Liver (tissue), 8 donors: ENCODE measurements at regions not wholly inside any gene's neighbourhood (a gene's known extent, or its start where the extent isn't known, plus 50 kb on each side); places are given as distances from the start of the nearest gene placed in this dataset.

Experiments
- DNase-seq: peaks from one replicate; pipeline ENCODE4 v3.0.0-alpha.2; 2017; ENCODE audit warnings: low spot score
- H3K27ac ChIP-seq, 2 donors: one replicate each; pipeline ENCODE4 v1.7.0; 2013; ENCODE audit warnings: inconsistent platforms in 2 of 2, low read length in 2 of 2, control low read depth in 1 of 2, low read depth in 1 of 2, mild to moderate bottlenecking in 1 of 2
- H3K27me3 ChIP-seq, 4 donors: one replicate each; pipeline versions ENCODE4 v1.6.1 to v1.7.0; 2013; ENCODE audit warnings: low read length in 3 of 4, inconsistent platforms in 1 of 4, mild to moderate bottlenecking in 1 of 4, moderate library complexity in 1 of 4; ENCODE audit not compliant: control insufficient read depth in 4 of 4, insufficient read depth in 4 of 4
- H3K36me3 ChIP-seq, 4 donors: one replicate each; pipeline versions ENCODE4 v1.6.1 to v1.7.0; 2013; ENCODE audit warnings: low read length in 3 of 4, mild to moderate bottlenecking in 3 of 4, low read depth in 1 of 4, moderate library complexity in 1 of 4; ENCODE audit not compliant: control insufficient read depth in 4 of 4, insufficient read depth in 3 of 4
- H3K4me1 ChIP-seq, 4 donors: one replicate each; pipeline versions ENCODE4 v1.6.1 to v1.7.0; 2013; ENCODE audit warnings: low read length in 3 of 4, mild to moderate bottlenecking in 3 of 4, moderate library complexity in 1 of 4; ENCODE audit not compliant: control insufficient read depth in 4 of 4, insufficient read depth in 4 of 4
- H3K4me3 ChIP-seq, 3 donors: one replicate each; pipeline versions ENCODE4 v1.6.1 to v1.7.0; 2013; ENCODE audit warnings: low read length in 3 of 3, control low read depth in 1 of 3, low read depth in 1 of 3, mild to moderate bottlenecking in 1 of 3
- H3K9ac ChIP-seq, 2 donors: one replicate each; pipeline ENCODE4 v1.7.0; 2013; ENCODE audit warnings: low read length in 2 of 2, mild to moderate bottlenecking in 2 of 2, moderate library complexity in 2 of 2, control low read depth in 1 of 2, low read depth in 1 of 2
- H3K9me3 ChIP-seq, 4 donors: one replicate each; pipeline versions ENCODE4 v1.6.1 to v1.7.0; 2013; ENCODE audit warnings: low read length in 3 of 4; ENCODE audit not compliant: control insufficient read depth in 4 of 4
- EGR1 ChIP-seq, 2 donors: IDR thresholded peaks; 2 replicates each; pipeline ENCODE4 v1.6.1; 2016 to 2018; ENCODE audit warnings: antibody characterized with exemption in 2 of 2, low read depth in 2 of 2
- FOXA1 ChIP-seq: IDR thresholded peaks from 2 replicates; pipeline ENCODE4 v1.6.1; 2016; ENCODE audit warnings: antibody characterized with exemption
- FOXA2 ChIP-seq: IDR thresholded peaks from 2 replicates; pipeline ENCODE4 v1.6.1; 2016; ENCODE audit warnings: antibody characterized with exemption
- GABPA ChIP-seq, 2 donors: IDR thresholded peaks in 1 of 2; conservative IDR thresholded peaks in 1 of 2; 2 replicates each; pipeline ENCODE4 v1.6.1; 2016; ENCODE audit warnings: antibody characterized with exemption in 2 of 2, mild to moderate bottlenecking in 1 of 2, moderate library complexity in 1 of 2
- HNF4A ChIP-seq, 2 donors: conservative IDR thresholded peaks; 2 replicates each; pipeline ENCODE4 v1.6.1; 2016; ENCODE audit warnings: antibody characterized with exemption in 2 of 2, mild to moderate bottlenecking in 2 of 2
- HNF4G ChIP-seq: IDR thresholded peaks from 2 replicates; pipeline ENCODE4 v1.6.1; 2016; ENCODE audit warnings: antibody characterized with exemption
- JUND ChIP-seq, 2 donors: IDR thresholded peaks; 2 replicates each; pipeline ENCODE4 v1.6.1; 2016; ENCODE audit warnings: antibody characterized with exemption in 2 of 2
- NR2F2 ChIP-seq: IDR thresholded peaks from 2 replicates; pipeline ENCODE4 v1.6.1; 2016; ENCODE audit warnings: antibody characterized with exemption
- RAD21 ChIP-seq, 2 donors: IDR thresholded peaks; 2 replicates each; pipeline ENCODE4 v1.6.1; 2016; ENCODE audit warnings: antibody characterized with exemption in 2 of 2, mild to moderate bottlenecking in 2 of 2
- RXRA ChIP-seq, 2 donors: IDR thresholded peaks; 2 replicates each; pipeline ENCODE4 v1.6.1; 2017 to 2018; ENCODE audit warnings: antibody characterized with exemption in 2 of 2, mild to moderate bottlenecking in 1 of 2
- SP1 ChIP-seq: IDR thresholded peaks from 2 replicates; pipeline ENCODE4 v1.6.1; 2018; ENCODE audit warnings: antibody characterized with exemption, mild to moderate bottlenecking
- TAF1 ChIP-seq: conservative IDR thresholded peaks from 2 replicates; pipeline ENCODE4 v1.6.1; 2016; ENCODE audit warnings: antibody characterized with exemption, mild to moderate bottlenecking
- YY1 ChIP-seq: IDR thresholded peaks from 2 replicates; pipeline ENCODE4 v1.6.1; 2016; ENCODE audit warnings: antibody characterized with exemption, mild to moderate bottlenecking
- WGBS: extraction: QIAGEN DNeasy Blood & Tissue Kit; methylation state at CpG from one replicate; pipeline ENCODE4 v1.1.7; 2013; 5-methylcytosine and 5-hydroxymethylcytosine counted together
- TF ChIP-seq, protein P1 (sequence below): IDR thresholded peaks from 2 replicates; pipeline ENCODE4 v1.6.1; 2016; ENCODE audit warnings: antibody characterized with exemption
- TF ChIP-seq, protein P2 (sequence below): fragments of 150-350 bp; IDR thresholded peaks from 2 replicates; pipeline ENCODE4 v1.5.1; 2017; ENCODE audit warnings: improper control_type of control experiment, low read depth, low read length; ENCODE audit not compliant: missing input control
- TF ChIP-seq, protein P3 (sequence below): IDR thresholded peaks from 2 replicates; pipeline ENCODE4 v1.6.1; 2016; ENCODE audit warnings: antibody characterized with exemption
- TF ChIP-seq, protein P4 (sequence below): IDR thresholded peaks from 2 replicates; pipeline ENCODE4 v1.6.1; 2016; ENCODE audit warnings: antibody characterized with exemption
- TF ChIP-seq, protein P5 (sequence below): IDR thresholded peaks from 2 replicates; pipeline ENCODE4 v1.6.1; 2016; ENCODE audit warnings: antibody characterized with exemption, mild to moderate bottlenecking
- donor health status: healthy.
- donor health status: healthy.
- donor health status: healthy.
- donor health status: healthy.
- donor health status: healthy.

DNA sequence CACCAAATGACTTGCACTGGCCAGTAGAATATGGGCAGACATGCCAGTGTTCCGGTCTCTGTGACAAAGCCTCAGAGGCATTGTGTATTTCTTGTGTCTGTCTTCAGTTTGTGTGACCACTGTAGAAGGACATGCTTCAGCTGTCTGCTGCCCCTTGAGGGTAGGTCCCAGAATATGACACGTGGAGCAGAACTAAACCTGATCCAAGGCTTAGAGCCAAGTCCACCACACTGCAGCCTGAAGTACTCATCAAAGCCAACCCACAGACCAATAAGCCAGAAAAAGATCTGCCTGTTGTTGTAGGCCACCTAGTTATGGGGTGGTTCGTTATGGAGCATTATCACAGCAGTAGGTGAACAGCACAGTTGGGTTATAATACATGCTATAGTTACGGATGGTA is 468.9 kb downstream of the PSAT1 start:
- no peak for DNase-seq
- Histone ChIP-seq H3K27ac (no peak overlapping the region), H3K4me3 (no peak overlapping the region), H3K27me3 (peaks cover 0 to 6% (median 2%) of the 10 kb centered on the region in 4 donors), H3K9me3 (no peaks in the 10 kb centered on the region), H3K9ac (no peak overlapping the region), H3K4me1 (no peaks in the 10 kb centered on the region), H3K36me3 (no peaks in the 10 kb centered on the region)
- 80% methylated on average over 4 of the region's 4 CpGs for WGBS
- TF ChIP-seq FOXA2 (no peak), SP1 (no peak), RXRA (IDR thresholded peaks at IDR 0.05) (no peak), GABPA (IDR thresholded peaks at IDR 0.05 in 1 of 2, conservative IDR thresholded peaks at IDR 0.05 in 1 of 2) (no peak), RAD21 (IDR thresholded peaks at IDR 0.05) (no peak), HNF4G (no peak), FOXA1 (no peak), EGR1 (IDR thresholded peaks at IDR 0.05; ENCODE audit: low read depth in 2 of 2) (no peak), NR2F2 (no peak), JUND (IDR thresholded peaks at IDR 0.05) (no peak), TAF1 (no peak), HNF4A (conservative IDR thresholded peaks at IDR 0.05) (no peak), YY1 (no peak)
- TF ChIP-seq, protein P1, sequence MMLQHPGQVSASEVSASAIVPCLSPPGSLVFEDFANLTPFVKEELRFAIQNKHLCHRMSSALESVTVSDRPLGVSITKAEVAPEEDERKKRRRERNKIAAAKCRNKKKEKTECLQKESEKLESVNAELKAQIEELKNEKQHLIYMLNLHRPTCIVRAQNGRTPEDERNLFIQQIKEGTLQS, result no peak
- TF ChIP-seq, protein P2, sequence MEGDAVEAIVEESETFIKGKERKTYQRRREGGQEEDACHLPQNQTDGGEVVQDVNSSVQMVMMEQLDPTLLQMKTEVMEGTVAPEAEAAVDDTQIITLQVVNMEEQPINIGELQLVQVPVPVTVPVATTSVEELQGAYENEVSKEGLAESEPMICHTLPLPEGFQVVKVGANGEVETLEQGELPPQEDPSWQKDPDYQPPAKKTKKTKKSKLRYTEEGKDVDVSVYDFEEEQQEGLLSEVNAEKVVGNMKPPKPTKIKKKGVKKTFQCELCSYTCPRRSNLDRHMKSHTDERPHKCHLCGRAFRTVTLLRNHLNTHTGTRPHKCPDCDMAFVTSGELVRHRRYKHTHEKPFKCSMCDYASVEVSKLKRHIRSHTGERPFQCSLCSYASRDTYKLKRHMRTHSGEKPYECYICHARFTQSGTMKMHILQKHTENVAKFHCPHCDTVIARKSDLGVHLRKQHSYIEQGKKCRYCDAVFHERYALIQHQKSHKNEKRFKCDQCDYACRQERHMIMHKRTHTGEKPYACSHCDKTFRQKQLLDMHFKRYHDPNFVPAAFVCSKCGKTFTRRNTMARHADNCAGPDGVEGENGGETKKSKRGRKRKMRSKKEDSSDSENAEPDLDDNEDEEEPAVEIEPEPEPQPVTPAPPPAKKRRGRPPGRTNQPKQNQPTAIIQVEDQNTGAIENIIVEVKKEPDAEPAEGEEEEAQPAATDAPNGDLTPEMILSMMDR, result no peak
- TF ChIP-seq, protein P3, sequence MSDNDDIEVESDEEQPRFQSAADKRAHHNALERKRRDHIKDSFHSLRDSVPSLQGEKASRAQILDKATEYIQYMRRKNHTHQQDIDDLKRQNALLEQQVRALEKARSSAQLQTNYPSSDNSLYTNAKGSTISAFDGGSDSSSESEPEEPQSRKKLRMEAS, result no peak
- TF ChIP-seq, protein P4, sequence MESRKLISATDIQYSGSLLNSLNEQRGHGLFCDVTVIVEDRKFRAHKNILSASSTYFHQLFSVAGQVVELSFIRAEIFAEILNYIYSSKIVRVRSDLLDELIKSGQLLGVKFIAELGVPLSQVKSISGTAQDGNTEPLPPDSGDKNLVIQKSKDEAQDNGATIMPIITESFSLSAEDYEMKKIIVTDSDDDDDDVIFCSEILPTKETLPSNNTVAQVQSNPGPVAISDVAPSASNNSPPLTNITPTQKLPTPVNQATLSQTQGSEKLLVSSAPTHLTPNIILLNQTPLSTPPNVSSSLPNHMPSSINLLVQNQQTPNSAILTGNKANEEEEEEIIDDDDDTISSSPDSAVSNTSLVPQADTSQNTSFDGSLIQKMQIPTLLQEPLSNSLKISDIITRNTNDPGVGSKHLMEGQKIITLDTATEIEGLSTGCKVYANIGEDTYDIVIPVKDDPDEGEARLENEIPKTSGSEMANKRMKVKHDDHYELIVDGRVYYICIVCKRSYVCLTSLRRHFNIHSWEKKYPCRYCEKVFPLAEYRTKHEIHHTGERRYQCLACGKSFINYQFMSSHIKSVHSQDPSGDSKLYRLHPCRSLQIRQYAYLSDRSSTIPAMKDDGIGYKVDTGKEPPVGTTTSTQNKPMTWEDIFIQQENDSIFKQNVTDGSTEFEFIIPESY, result no peak
- TF ChIP-seq, protein P5, sequence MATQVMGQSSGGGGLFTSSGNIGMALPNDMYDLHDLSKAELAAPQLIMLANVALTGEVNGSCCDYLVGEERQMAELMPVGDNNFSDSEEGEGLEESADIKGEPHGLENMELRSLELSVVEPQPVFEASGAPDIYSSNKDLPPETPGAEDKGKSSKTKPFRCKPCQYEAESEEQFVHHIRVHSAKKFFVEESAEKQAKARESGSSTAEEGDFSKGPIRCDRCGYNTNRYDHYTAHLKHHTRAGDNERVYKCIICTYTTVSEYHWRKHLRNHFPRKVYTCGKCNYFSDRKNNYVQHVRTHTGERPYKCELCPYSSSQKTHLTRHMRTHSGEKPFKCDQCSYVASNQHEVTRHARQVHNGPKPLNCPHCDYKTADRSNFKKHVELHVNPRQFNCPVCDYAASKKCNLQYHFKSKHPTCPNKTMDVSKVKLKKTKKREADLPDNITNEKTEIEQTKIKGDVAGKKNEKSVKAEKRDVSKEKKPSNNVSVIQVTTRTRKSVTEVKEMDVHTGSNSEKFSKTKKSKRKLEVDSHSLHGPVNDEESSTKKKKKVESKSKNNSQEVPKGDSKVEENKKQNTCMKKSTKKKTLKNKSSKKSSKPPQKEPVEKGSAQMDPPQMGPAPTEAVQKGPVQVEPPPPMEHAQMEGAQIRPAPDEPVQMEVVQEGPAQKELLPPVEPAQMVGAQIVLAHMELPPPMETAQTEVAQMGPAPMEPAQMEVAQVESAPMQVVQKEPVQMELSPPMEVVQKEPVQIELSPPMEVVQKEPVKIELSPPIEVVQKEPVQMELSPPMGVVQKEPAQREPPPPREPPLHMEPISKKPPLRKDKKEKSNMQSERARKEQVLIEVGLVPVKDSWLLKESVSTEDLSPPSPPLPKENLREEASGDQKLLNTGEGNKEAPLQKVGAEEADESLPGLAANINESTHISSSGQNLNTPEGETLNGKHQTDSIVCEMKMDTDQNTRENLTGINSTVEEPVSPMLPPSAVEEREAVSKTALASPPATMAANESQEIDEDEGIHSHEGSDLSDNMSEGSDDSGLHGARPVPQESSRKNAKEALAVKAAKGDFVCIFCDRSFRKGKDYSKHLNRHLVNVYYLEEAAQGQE, result no peak
